ENCODE measurements at regions not wholly inside any gene's neighbourhood (a gene's known extent, or its start where the extent isn't known, plus 50 kb on each side); places are given as distances from the start of the nearest gene placed in this dataset.

- H3K4me1 ChIP-seq (ENCODE audit: insufficient read depth, low read length), result no peaks in the 10 kb centered on the region
- no peaks in the 10 kb centered on the region for H3K36me3 Mint-ChIP-seq (ENCODE audit: low read depth)
- no peaks in the 10 kb centered on the region for H3K36me3 ChIP-seq (ENCODE audit: insufficient read depth, low read length)
- CTCF ChIA-PET, result no interaction called here
- H3K27me3 ChIP-seq (ENCODE audit: control insufficient read depth in 1 of 2, insufficient read depth in 2 of 2, low read length in 2 of 2), result no peaks in the 10 kb centered on the region
- no peak for TF ChIP-seq CTCF (IDR thresholded peaks at IDR 0.05)
- DNase-seq (no peak), ATAC-seq (ENCODE audit: poor library complexity) (no peak)
- H3K9me3 ChIP-seq (ENCODE audit: control insufficient read depth in 1 of 2, insufficient read depth in 1 of 2, low read length in 2 of 2), result peaks cover 0 to 15% of the 10 kb centered on the region in 2 experiments
- no peaks in the 10 kb centered on the region for H3K27me3 Mint-ChIP-seq
- no peak overlapping the region for H3K27ac Mint-ChIP-seq
- H3K4me3 Mint-ChIP-seq, result no peak overlapping the region
- POLR2A ChIA-PET, result interaction anchor here (0.6 kb wide), 1 partner anchor 78 kb away, joined by 3 read pairs; no protein-coding TSS in a partner anchor
- H3K9me3 Mint-ChIP-seq, result no peaks in the 10 kb centered on the region
- intact Hi-C loops (cut with DNase I, micrococcal nuclease), result no loop called here
- H3K27ac ChIP-seq (ENCODE audit: low read depth in 1 of 2, low read length in 2 of 2), result no peak overlapping the region
- no peaks in the 10 kb centered on the region for H3K4me1 Mint-ChIP-seq (ENCODE audit: low read depth)
- H3K4me3 ChIP-seq (ENCODE audit: low read length), result no peak overlapping the region
These were observed 158.8 kb upstream of the SMIM21 start for GRCh38 chr18:75586130-75586889.

DNA sequence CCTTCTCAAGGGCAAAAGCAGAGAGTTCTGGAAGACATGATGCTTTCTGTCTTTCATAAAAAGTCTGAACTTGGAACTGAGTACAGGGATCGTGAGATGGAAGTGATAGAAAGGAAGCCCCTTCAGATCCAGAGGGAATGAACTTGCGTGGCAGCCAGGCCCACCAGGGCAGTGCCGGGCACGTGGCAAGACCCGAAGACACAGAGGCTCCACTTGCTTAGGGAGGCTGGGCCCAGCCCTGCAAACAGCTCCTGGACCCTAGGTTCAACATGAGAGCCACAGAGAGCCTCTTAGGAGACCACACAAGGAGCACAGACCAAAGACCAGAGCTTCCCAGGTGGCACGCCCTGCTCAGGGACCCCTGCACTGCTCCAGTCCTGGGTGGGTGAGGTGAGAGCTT is 155.4 kb upstream of the SMIM21 start:
- intact Hi-C loops (cut with DNase I, micrococcal nuclease), result no loop called here
- H3K36me3 ChIP-seq (ENCODE audit: insufficient read depth, low read length), result no peaks in the 10 kb centered on the region
- TF ChIP-seq CTCF (IDR thresholded peaks at IDR 0.05), result no peak
- peaks cover 0 to 4% of the 10 kb centered on the region in 2 experiments for H3K9me3 ChIP-seq (ENCODE audit: control insufficient read depth in 1 of 2, insufficient read depth in 1 of 2, low read length in 2 of 2)
- Mint-ChIP-seq H3K9me3 (no peaks in the 10 kb centered on the region), H3K4me3 (no peak overlapping the region), H3K4me1 (ENCODE audit: low read depth) (no peaks in the 10 kb centered on the region), H3K27me3 (peaks cover 5% of the 10 kb centered on the region), H3K36me3 (ENCODE audit: low read depth) (no peaks in the 10 kb centered on the region), H3K27ac (no peak overlapping the region)
- DNase-seq (no peak), ATAC-seq (ENCODE audit: poor library complexity) (no peak)
- no peaks in the 10 kb centered on the region for H3K27me3 ChIP-seq (ENCODE audit: control insufficient read depth in 1 of 2, insufficient read depth in 2 of 2, low read length in 2 of 2)
- no peak overlapping the region for H3K4me3 ChIP-seq (ENCODE audit: low read length)
- ChIA-PET POLR2A (no interaction called here), CTCF (no interaction called here)
- H3K27ac ChIP-seq (ENCODE audit: low read depth in 1 of 2, low read length in 2 of 2), result no peak overlapping the region
- no peaks in the 10 kb centered on the region for H3K4me1 ChIP-seq (ENCODE audit: insufficient read depth, low read length)

DNA sequence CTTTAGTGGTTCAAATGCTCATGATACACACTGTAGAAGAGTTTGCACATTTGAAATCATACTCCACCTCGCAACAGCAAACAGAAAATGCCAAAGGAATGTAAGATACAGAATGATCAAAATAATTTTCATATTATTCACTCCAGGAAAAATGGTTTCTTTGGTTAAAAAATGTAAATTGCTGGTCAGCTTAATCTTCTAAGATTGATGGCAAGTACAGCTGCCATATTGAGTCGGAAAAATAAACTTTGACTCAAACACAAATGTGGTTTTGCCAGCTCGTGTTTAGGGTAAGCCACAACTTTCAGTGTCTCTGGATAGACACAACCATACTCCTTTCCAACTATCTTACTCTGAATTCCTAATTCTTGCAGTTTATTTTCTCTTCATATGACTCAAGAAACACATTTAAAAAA is 154.9 kb upstream of the SMIM21 start:
- Histone ChIP-seq H3K4me1 (ENCODE audit: insufficient read depth, low read length) (no peaks in the 10 kb centered on the region), H3K4me3 (ENCODE audit: low read length) (no peak overlapping the region), H3K36me3 (ENCODE audit: insufficient read depth, low read length) (no peaks in the 10 kb centered on the region), H3K27me3 (ENCODE audit: control insufficient read depth in 1 of 2, insufficient read depth in 2 of 2, low read length in 2 of 2) (no peaks in the 10 kb centered on the region), H3K27ac (ENCODE audit: low read depth in 1 of 2, low read length in 2 of 2) (no peak overlapping the region), H3K9me3 (ENCODE audit: control insufficient read depth in 1 of 2, insufficient read depth in 1 of 2, low read length in 2 of 2) (peaks cover 0 to 4% of the 10 kb centered on the region in 2 experiments)
- no peak for TF ChIP-seq CTCF (IDR thresholded peaks at IDR 0.05)
- no peaks in the 10 kb centered on the region for H3K9me3 Mint-ChIP-seq
- ChIA-PET POLR2A (no interaction called here), CTCF (no interaction called here)
- no peak overlapping the region for H3K27ac Mint-ChIP-seq
- peaks cover 5% of the 10 kb centered on the region for H3K27me3 Mint-ChIP-seq
- no peaks in the 10 kb centered on the region for H3K36me3 Mint-ChIP-seq (ENCODE audit: low read depth)
- H3K4me1 Mint-ChIP-seq (ENCODE audit: low read depth), result no peaks in the 10 kb centered on the region
- ATAC-seq (ENCODE audit: poor library complexity) (no peak), DNase-seq (no peak)
- intact Hi-C loops (cut with DNase I, micrococcal nuclease), result no loop called here
- no peak overlapping the region for H3K4me3 Mint-ChIP-seq
